ENCODE measurements at regions not wholly inside any gene's neighbourhood (a gene's known extent, or its start where the extent isn't known, plus 50 kb on each side); places are given as distances from the start of the nearest gene placed in this dataset.

- Histone ChIP-seq H3K27me3 (ENCODE audit: insufficient read depth, low read length) (no peaks in the 10 kb centered on the region), H3K4me3 (ENCODE audit: insufficient read depth, low read length) (no peak overlapping the region), H3K4me1 (ENCODE audit: insufficient read depth, low read length) (no peaks in the 10 kb centered on the region), H2AFZ (ENCODE audit: low read length) (no peak overlapping the region), H3K36me3 (ENCODE audit: insufficient read depth, low read length) (no peaks in the 10 kb centered on the region), H4K20me1 (ENCODE audit: insufficient read depth, low read length) (no peaks in the 10 kb centered on the region), H3K4me2 (ENCODE audit: insufficient read depth, low read length) (no peak overlapping the region), H3K27ac (ENCODE audit: low read depth, low read length) (no peak overlapping the region), H3K9me3 (ENCODE audit: low read depth, low read length) (no peaks in the 10 kb centered on the region), H3K79me2 (ENCODE audit: insufficient read depth, low read length) (no peaks in the 10 kb centered on the region)
- no peak for DNase-seq (ENCODE audit: insufficient read length, low spot score, missing footprints)
- TF ChIP-seq CTCF (IDR thresholded peaks at IDR 0.05; ENCODE audit: extremely low read depth, low read depth, low read length) = no peak
These were observed 630.7 kb upstream of the ZFP42 start for GRCh38 chr4:187364851-187365250.

- H3K4me2 ChIP-seq (ENCODE audit: insufficient read depth, low read length) = no peak overlapping the region
- TF ChIP-seq CTCF (IDR thresholded peaks at IDR 0.05; ENCODE audit: extremely low read depth, low read depth, low read length) = no peak
- H3K9me3 ChIP-seq (ENCODE audit: low read depth, low read length) = no peaks in the 10 kb centered on the region
- H3K27ac ChIP-seq (ENCODE audit: low read depth, low read length) = no peak overlapping the region
- no peaks in the 10 kb centered on the region for H3K79me2 ChIP-seq (ENCODE audit: insufficient read depth, low read length)
- H2AFZ ChIP-seq (ENCODE audit: low read length) = no peak overlapping the region
- H3K4me1 ChIP-seq (ENCODE audit: insufficient read depth, low read length) = no peaks in the 10 kb centered on the region
- H3K27me3 ChIP-seq (ENCODE audit: insufficient read depth, low read length) = no peaks in the 10 kb centered on the region
- H3K4me3 ChIP-seq (ENCODE audit: insufficient read depth, low read length) = no peak overlapping the region
- H4K20me1 ChIP-seq (ENCODE audit: insufficient read depth, low read length) = no peaks in the 10 kb centered on the region
- DNase-seq (ENCODE audit: insufficient read length, low spot score, missing footprints) = no peak
- H3K36me3 ChIP-seq (ENCODE audit: insufficient read depth, low read length) = no peaks in the 10 kb centered on the region
These were observed 629.0 kb upstream of the ZFP42 start for GRCh38 chr4:187366530-187366929.

GRCh38 chr4:187370918-187371317 is 624.7 kb upstream of the ZFP42 start:
- H2AFZ ChIP-seq (ENCODE audit: low read length) = no peak overlapping the region
- no peaks in the 10 kb centered on the region for H3K4me1 ChIP-seq (ENCODE audit: insufficient read depth, low read length)
- no peaks in the 10 kb centered on the region for H3K79me2 ChIP-seq (ENCODE audit: insufficient read depth, low read length)
- no peaks in the 10 kb centered on the region for H3K36me3 ChIP-seq (ENCODE audit: insufficient read depth, low read length)
- no peak for TF ChIP-seq CTCF (IDR thresholded peaks at IDR 0.05; ENCODE audit: extremely low read depth, low read depth, low read length)
- no peaks in the 10 kb centered on the region for H3K9me3 ChIP-seq (ENCODE audit: low read depth, low read length)
- H4K20me1 ChIP-seq (ENCODE audit: insufficient read depth, low read length) = no peaks in the 10 kb centered on the region
- no peak overlapping the region for H3K4me2 ChIP-seq (ENCODE audit: insufficient read depth, low read length)
- H3K27ac ChIP-seq (ENCODE audit: low read depth, low read length) = no peak overlapping the region
- no peaks in the 10 kb centered on the region for H3K27me3 ChIP-seq (ENCODE audit: insufficient read depth, low read length)
- H3K4me3 ChIP-seq (ENCODE audit: insufficient read depth, low read length) = no peak overlapping the region
- no peak for DNase-seq (ENCODE audit: insufficient read length, low spot score, missing footprints)

GRCh38 chr4:187378441-187378840 is 617.1 kb upstream of the ZFP42 start:
- H4K20me1 ChIP-seq (ENCODE audit: insufficient read depth, low read length) = no peaks in the 10 kb centered on the region
- H3K36me3 ChIP-seq (ENCODE audit: insufficient read depth, low read length) = no peaks in the 10 kb centered on the region
- no peak for TF ChIP-seq CTCF (IDR thresholded peaks at IDR 0.05; ENCODE audit: extremely low read depth, low read depth, low read length)
- H3K27me3 ChIP-seq (ENCODE audit: insufficient read depth, low read length) = no peaks in the 10 kb centered on the region
- no peak overlapping the region for H2AFZ ChIP-seq (ENCODE audit: low read length)
- no peak overlapping the region for H3K4me3 ChIP-seq (ENCODE audit: insufficient read depth, low read length)
- DNase-seq (ENCODE audit: insufficient read length, low spot score, missing footprints) = no peak
- H3K27ac ChIP-seq (ENCODE audit: low read depth, low read length) = no peak overlapping the region
- H3K9me3 ChIP-seq (ENCODE audit: low read depth, low read length) = no peaks in the 10 kb centered on the region
- H3K79me2 ChIP-seq (ENCODE audit: insufficient read depth, low read length) = no peaks in the 10 kb centered on the region
- H3K4me2 ChIP-seq (ENCODE audit: insufficient read depth, low read length) = no peak overlapping the region
- no peaks in the 10 kb centered on the region for H3K4me1 ChIP-seq (ENCODE audit: insufficient read depth, low read length)
